DMS 273 (cell line): ENCODE measurements at regions not wholly inside any gene's neighbourhood (a gene's known extent, or its start where the extent isn't known, plus 50 kb on each side); places are given as distances from the start of the nearest gene placed in this dataset.

Experiments used
- DNase-seq: peaks from one replicate; lab custom pipeline; 2025; ENCODE audit not compliant: unreplicated experiment; lab: John Stamatoyannopoulos, UW

- no peak for DNase-seq
Measured at GRCh38 chr5:79871364-79872120, 119.5 kb downstream of the MTX3 start.

- DNase-seq, result no peak
Measured at GRCh38 chr5:79868163-79868670, 122.8 kb downstream of the MTX3 start.

- no peak for DNase-seq
Measured at GRCh38 chr5:79865579-79865978, 125.5 kb downstream of the MTX3 start.

- DNase-seq, result no peak
Measured at GRCh38 chr5:79864364-79864763, 126.7 kb downstream of the MTX3 start.

- no peak for DNase-seq
Measured at GRCh38 chr5:79859588-79859987, 131.5 kb downstream of the MTX3 start.

GRCh38 chr5:79858410-79858723 lies 132.7 kb downstream of the MTX3 start:
- no peak for DNase-seq

- peak; percentile 86 for DNase-seq
Measured at GRCh38 chr5:79857714-79858409, 133.2 kb downstream of the MTX3 start.

GRCh38 chr5:79856456-79857055 lies 134.5 kb downstream of the MTX3 start:
- no peak for DNase-seq

- no peak for DNase-seq
Measured at GRCh38 chr5:79853676-79854418, 137.2 kb downstream of the MTX3 start.

- no peak for DNase-seq
Measured at GRCh38 chr5:79853028-79853427, 138.0 kb downstream of the MTX3 start.

- DNase-seq, result no peak
Measured at GRCh38 chr5:79851391-79851863, 139.6 kb downstream of the MTX3 start.

- no peak for DNase-seq
Measured at GRCh38 chr5:79850941-79851340, 140.1 kb downstream of the MTX3 start.

GRCh38 chr5:79850316-79850822 lies 140.7 kb downstream of the MTX3 start:
- no peak for DNase-seq

- no peak for DNase-seq
Measured at GRCh38 chr5:79849486-79850315, 141.4 kb downstream of the MTX3 start.
